HCT116 (cell line): ENCODE measurements at regions not wholly inside any gene's neighbourhood (a gene's known extent, or its start where the extent isn't known, plus 50 kb on each side); places are given as distances from the start of the nearest gene placed in this dataset.
"Not testable (repeated sequence)": the region's sequence is repeated elsewhere in the genome, so short reads cannot be mapped to it uniquely, and the experiment has no call there.

ENCODE experiments used
- ATAC-seq: fragments of 200-7000 bp; cut with Tn5 transposase; 2 replicates; pipeline ENCODE4 v1.9.1; 2020; ENCODE audit warnings: mild to moderate bottlenecking, moderate library complexity
- BruUV-seq: library from RNA; stranded (reverse); fragments of 400-500 nt; replicated peaks from 2 replicates; lab custom pipeline; 2021; lab: Mats Ljungman, UMichigan
- CTCF ChIA-PET: fragments of 300-600 bp; sonication (Branson Sonifier 250); formaldehyde crosslinking; loops from one replicate; lab custom pipeline; 2021; ENCODE audit warnings: antibody characterized with exemption; lab: Charles Lee
- POLR2A ChIA-PET: fragments of 300-600, 350-600 bp; sonication (Branson Sonifier 250); formaldehyde crosslinking; loops from one replicate; lab custom pipeline; 2021; ENCODE audit warnings: antibody characterized with exemption; lab: Charles Lee
- RAD21 ChIA-PET, 2 experiments: fragments of 300-600 bp; sonication (Branson Sonifier 250); formaldehyde crosslinking; loops; one replicate each; lab custom pipeline; 2023; ENCODE audit warnings: low total read pairs in 2 of 2; ENCODE audit not compliant: uncharacterized antibody in 2 of 2, unreplicated experiment in 2 of 2, low non-redundant PET in 1 of 2; lab: Charles Lee
- DNase-seq: peaks from one replicate; pipeline ENCODE4 v3.0.0-alpha.2; 2010; ENCODE audit warnings: low read depth, low spot score
- H2AFZ ChIP-seq: fragments of 200-600 bp; shearing (Covaris generic), sonication (generic); 2 replicates; pipeline ENCODE4 v1.6.1; 2017; ENCODE audit warnings: low read depth, mixed run types, mixed read lengths, antibody characterized with exemption, low read length; ENCODE audit not compliant: poor library complexity, severe bottlenecking
- H3K27ac ChIP-seq: 2 replicates; pipeline ENCODE4 v1.5.1; 2012; ENCODE audit warnings: low read depth, low read length
- H3K27me3 ChIP-seq: fragments of 200-600 bp; sonication (generic); 2 replicates; pipeline ENCODE4 v1.6.1; 2016; ENCODE audit warnings: mixed run types, low read length, mixed read lengths; ENCODE audit not compliant: insufficient read depth
- H3K36me3 ChIP-seq, 2 experiments: fragments of 200-500 bp in 1 of 2; fragments of 200-600 bp in 1 of 2; sonication (Bioruptor generic) in 1 of 2; sonication (generic) in 1 of 2; 2 replicates each; pipeline versions ENCODE4 v1.5.1 to v1.6.1; 2014 to 2016; ENCODE audit warnings: low read length in 2 of 2, inconsistent platforms in 1 of 2, mixed read lengths in 1 of 2, mixed run types in 1 of 2; ENCODE audit not compliant: insufficient read depth in 2 of 2, control insufficient read depth in 1 of 2
- H3K4me1 ChIP-seq, 2 experiments: fragments of 200-600 bp in 1 of 2; sonication (generic) in 1 of 2; 2 replicates each; pipeline versions ENCODE4 v1.5.1 to v1.6.1; 2012 to 2017; ENCODE audit warnings: low read length in 2 of 2, inconsistent platforms in 1 of 2, mild to moderate bottlenecking in 1 of 2, mixed read lengths in 1 of 2, mixed run types in 1 of 2, moderate library complexity in 1 of 2; ENCODE audit not compliant: insufficient read depth in 2 of 2, control insufficient read depth in 1 of 2
- H3K4me2 ChIP-seq: fragments of 200-600 bp; sonication (generic); 2 replicates; pipeline ENCODE4 v1.6.1; 2017; ENCODE audit warnings: mixed run types, low read length, mixed read lengths
- H3K4me3 ChIP-seq, 2 experiments: fragments of 200-600 bp in 1 of 2; sonication (generic) in 1 of 2; replicated peaks in 1 of 2; 2 replicates each; pipeline ENCODE4 v1.5.1; 2011 to 2016; ENCODE audit warnings: low read length in 2 of 2, control low read depth in 1 of 2, low read depth in 1 of 2, mild to moderate bottlenecking in 1 of 2, mixed read lengths in 1 of 2, mixed run types in 1 of 2
- H3K79me2 ChIP-seq: fragments of 200-600 bp; sonication (generic); 2 replicates; pipeline ENCODE4 v1.6.1; 2017; ENCODE audit warnings: mild to moderate bottlenecking, mixed run types, low read length, moderate library complexity, mixed read lengths; ENCODE audit not compliant: insufficient read depth
- H3K9ac ChIP-seq: fragments of 200-600 bp; sonication (generic); 2 replicates; pipeline ENCODE4 v1.6.1; 2016; ENCODE audit warnings: low read length, mixed read lengths
- H3K9me2 ChIP-seq: fragments of 200-600 bp; sonication (generic), shearing (Covaris generic); 2 replicates; pipeline ENCODE4 v1.6.1; 2017; ENCODE audit warnings: mixed run types, mild to moderate bottlenecking, moderate library complexity; ENCODE audit not compliant: insufficient read depth
- H3K9me3 ChIP-seq, 2 experiments: fragments of 200-500 bp in 1 of 2; fragments of 200-600 bp in 1 of 2; sonication (Bioruptor generic) in 1 of 2; sonication (generic) in 1 of 2; 2 replicates each; pipeline ENCODE4 v1.6.1; 2014 to 2017; ENCODE audit warnings: low read length in 2 of 2, mixed read lengths in 2 of 2, inconsistent platforms in 1 of 2, low read depth in 1 of 2, mild to moderate bottlenecking in 1 of 2, mixed run types in 1 of 2, moderate library complexity in 1 of 2; ENCODE audit not compliant: control insufficient read depth in 1 of 2, insufficient read depth in 1 of 2
- H4K20me1 ChIP-seq: fragments of 200-600 bp; sonication (generic), shearing (Covaris generic); 2 replicates; pipeline ENCODE4 v1.6.1; 2017; ENCODE audit warnings: mixed run types, mild to moderate bottlenecking, moderate library complexity; ENCODE audit not compliant: insufficient read depth
- EZH2 ChIP-seq: fragments of 200-600 bp; sonication (generic); IDR thresholded peaks from 2 replicates; pipeline ENCODE4 v1.6.1; 2017; ENCODE audit warnings: antibody characterized with exemption, mixed run types
- POLR2A ChIP-seq: IDR thresholded peaks from 2 replicates; pipeline ENCODE4 v1.7.0; 2011; ENCODE audit warnings: borderline replicate concordance; ENCODE audit not compliant: insufficient read depth, insufficient read length; ENCODE audit errors: extremely low read depth
- POLR2AphosphoS5 ChIP-seq: IDR thresholded peaks from 2 replicates; pipeline ENCODE4 v1.6.1; 2011; ENCODE audit warnings: mild to moderate bottlenecking, low read depth, low read length, moderate library complexity
- TCF7L2 ChIP-seq: IDR thresholded peaks from 2 replicates; pipeline ENCODE4 v1.7.0; 2011; ENCODE audit warnings: borderline replicate concordance, inconsistent platforms; ENCODE audit not compliant: insufficient read depth, insufficient read length; ENCODE audit errors: extremely low read depth
- YY1 ChIP-seq: IDR thresholded peaks from 2 replicates; pipeline ENCODE4 v1.6.1; 2011; ENCODE audit warnings: low read length, low read depth, moderate library complexity, mild to moderate bottlenecking; ENCODE audit not compliant: insufficient replicate concordance; ENCODE audit errors: extremely low read depth
- ZBTB33 ChIP-seq: IDR thresholded peaks from 2 replicates; pipeline ENCODE4 v1.6.1; 2011; ENCODE audit warnings: mild to moderate bottlenecking, low read length, moderate library complexity; ENCODE audit not compliant: insufficient replicate concordance; ENCODE audit errors: extremely low read depth
- intact Hi-C: fragments of 100-400 bp; cut with micrococcal nuclease; formaldehyde crosslinking; loops from 2 replicates; pipeline ENCODE4 v1.10.0; 2022
- TF ChIP-seq, protein P1 (sequence below), 3 experiments: fragments of 200-600 bp in 1 of 3; sonication (generic) in 1 of 3; IDR thresholded peaks in 2 of 3; conservative IDR thresholded peaks in 1 of 3; 2 replicates each; pipeline ENCODE4 v1.5.1; 2012 to 2017; ENCODE audit warnings: low read depth in 2 of 3, low read length in 2 of 3, antibody characterized with exemption in 1 of 3, borderline replicate concordance in 1 of 3, control low read depth in 1 of 3, mild to moderate bottlenecking in 1 of 3, mixed read lengths in 1 of 3, mixed run types in 1 of 3, moderate library complexity in 1 of 3; ENCODE audit not compliant: insufficient read depth in 1 of 3

GRCh38 chr1:191074881-191075280 lies 597.2 kb upstream of the BRINP3 start:
- Histone ChIP-seq H3K4me2 (no peak overlapping the region), H3K36me3 (no peaks in the 10 kb centered on the region), H3K9me3 (0 out of 4 replicates have a peak, but pooled peaks cover 0 to 4% of the 10 kb centered on the region in 2 experiments), H3K27ac (no peak overlapping the region), H3K9ac (no peak overlapping the region), H2AFZ (no peak overlapping the region), H3K79me2 (no peaks in the 10 kb centered on the region), H3K4me1 (no peaks in the 10 kb centered on the region), H3K4me3 (no peak overlapping the region), H3K27me3 (no peaks in the 10 kb centered on the region), H4K20me1 (no peaks in the 10 kb centered on the region), H3K9me2 (no peaks in the 10 kb centered on the region)
- RAD21 ChIA-PET: no interaction called here
- ATAC-seq (no peak), DNase-seq (no peak)
- BruUV-seq: no TSS peak
- POLR2A ChIA-PET: no interaction called here
- TF ChIP-seq TCF7L2: no peak
- no peak for TF ChIP-seq POLR2AphosphoS5
- TF ChIP-seq YY1: no peak
- TF ChIP-seq ZBTB33: no peak
- no peak for TF ChIP-seq EZH2
- no peak for TF ChIP-seq POLR2A
- TF ChIP-seq, protein P1, sequence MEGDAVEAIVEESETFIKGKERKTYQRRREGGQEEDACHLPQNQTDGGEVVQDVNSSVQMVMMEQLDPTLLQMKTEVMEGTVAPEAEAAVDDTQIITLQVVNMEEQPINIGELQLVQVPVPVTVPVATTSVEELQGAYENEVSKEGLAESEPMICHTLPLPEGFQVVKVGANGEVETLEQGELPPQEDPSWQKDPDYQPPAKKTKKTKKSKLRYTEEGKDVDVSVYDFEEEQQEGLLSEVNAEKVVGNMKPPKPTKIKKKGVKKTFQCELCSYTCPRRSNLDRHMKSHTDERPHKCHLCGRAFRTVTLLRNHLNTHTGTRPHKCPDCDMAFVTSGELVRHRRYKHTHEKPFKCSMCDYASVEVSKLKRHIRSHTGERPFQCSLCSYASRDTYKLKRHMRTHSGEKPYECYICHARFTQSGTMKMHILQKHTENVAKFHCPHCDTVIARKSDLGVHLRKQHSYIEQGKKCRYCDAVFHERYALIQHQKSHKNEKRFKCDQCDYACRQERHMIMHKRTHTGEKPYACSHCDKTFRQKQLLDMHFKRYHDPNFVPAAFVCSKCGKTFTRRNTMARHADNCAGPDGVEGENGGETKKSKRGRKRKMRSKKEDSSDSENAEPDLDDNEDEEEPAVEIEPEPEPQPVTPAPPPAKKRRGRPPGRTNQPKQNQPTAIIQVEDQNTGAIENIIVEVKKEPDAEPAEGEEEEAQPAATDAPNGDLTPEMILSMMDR (IDR thresholded peaks at IDR 0.05 in 2 of 3, conservative IDR thresholded peaks at IDR 0.05 in 1 of 3; ENCODE audit: borderline replicate concordance in 1 of 3, insufficient read depth in 1 of 3, low read depth in 2 of 3, low read length in 2 of 3): no peak
- intact Hi-C loops: no loop called here
- CTCF ChIA-PET: no interaction called here

GRCh38 chr1:191083090-191083489 lies 605.4 kb upstream of the BRINP3 start:
- BruUV-seq, intact Hi-C loops, H3K27me3 ChIP-seq, POLR2A ChIA-PET, H3K4me1 ChIP-seq, CTCF ChIA-PET, DNase-seq, ATAC-seq, H3K79me2 ChIP-seq, H3K36me3 ChIP-seq, RAD21 ChIA-PET, H4K20me1 ChIP-seq, H3K4me2 ChIP-seq, H2AFZ ChIP-seq, H3K27ac ChIP-seq, H3K9me2 ChIP-seq, H3K9me3 ChIP-seq, H3K9ac ChIP-seq, H3K4me3 ChIP-seq: not testable (repeated sequence)
